Left ventricle myocardium inferior (tissue), 1 donor: ENCODE measurements at regions not wholly inside any gene's neighbourhood (a gene's known extent, or its start where the extent isn't known, plus 50 kb on each side); places are given as distances from the start of the nearest gene placed in this dataset.
"Not testable (repeated sequence)": the region's sequence is repeated elsewhere in the genome, so short reads cannot be mapped to it uniquely, and the experiment has no call there.

Experiments
- DNase-seq: peaks from one replicate; pipeline ENCODE4 v3.0.0-alpha.2; 2020
- H3K27ac ChIP-seq: fragments of 200-600 bp; replicated peaks from 2 replicates; pipeline ENCODE4 v1.8.0; 2021
- H3K27me3 ChIP-seq: fragments of 200-600 bp; 2 replicates; pipeline ENCODE4 v1.8.0; 2021; ENCODE audit warnings: low read depth
- H3K36me3 ChIP-seq: fragments of 200-600 bp; 2 replicates; pipeline ENCODE4 v1.8.0; 2021
- H3K4me1 ChIP-seq: fragments of 200-600 bp; 2 replicates; pipeline ENCODE4 v1.8.0; 2021
- H3K4me3 ChIP-seq: fragments of 200-600 bp; 2 replicates; pipeline ENCODE4 v1.8.0; 2021; ENCODE audit warnings: mild to moderate bottlenecking, moderate library complexity
- H3K9me3 ChIP-seq: fragments of 200-600 bp; replicated peaks from 2 replicates; pipeline ENCODE4 v1.8.0; 2021
- intact Hi-C: fragments of 100-400 bp; cut with micrococcal nuclease; formaldehyde crosslinking; loops from one replicate; pipeline ENCODE4 v1.11.0; 2022
- TF ChIP-seq, protein P1 (sequence below): fragments of 200-600 bp; IDR thresholded peaks from 2 replicates; pipeline ENCODE4 v1.8.0; 2021; ENCODE audit warnings: antibody characterized with exemption, mild to moderate bottlenecking, borderline replicate concordance
- donor health status: DM: no; HTN: yes; CAD: no; lungs with severe emphysema.

GRCh38 chr16:59116744-59117143 is 382.6 kb upstream of the GOT2 start:
- Histone ChIP-seq H3K9me3 (no peaks in the 10 kb centered on the region), H3K27me3 (no peaks in the 10 kb centered on the region), H3K4me1 (no peaks in the 10 kb centered on the region), H3K27ac (no peak overlapping the region), H3K36me3 (no peaks in the 10 kb centered on the region), H3K4me3 (no peak overlapping the region)
- intact Hi-C loops: no loop called here
- DNase-seq: no peak
- TF ChIP-seq, protein P1, sequence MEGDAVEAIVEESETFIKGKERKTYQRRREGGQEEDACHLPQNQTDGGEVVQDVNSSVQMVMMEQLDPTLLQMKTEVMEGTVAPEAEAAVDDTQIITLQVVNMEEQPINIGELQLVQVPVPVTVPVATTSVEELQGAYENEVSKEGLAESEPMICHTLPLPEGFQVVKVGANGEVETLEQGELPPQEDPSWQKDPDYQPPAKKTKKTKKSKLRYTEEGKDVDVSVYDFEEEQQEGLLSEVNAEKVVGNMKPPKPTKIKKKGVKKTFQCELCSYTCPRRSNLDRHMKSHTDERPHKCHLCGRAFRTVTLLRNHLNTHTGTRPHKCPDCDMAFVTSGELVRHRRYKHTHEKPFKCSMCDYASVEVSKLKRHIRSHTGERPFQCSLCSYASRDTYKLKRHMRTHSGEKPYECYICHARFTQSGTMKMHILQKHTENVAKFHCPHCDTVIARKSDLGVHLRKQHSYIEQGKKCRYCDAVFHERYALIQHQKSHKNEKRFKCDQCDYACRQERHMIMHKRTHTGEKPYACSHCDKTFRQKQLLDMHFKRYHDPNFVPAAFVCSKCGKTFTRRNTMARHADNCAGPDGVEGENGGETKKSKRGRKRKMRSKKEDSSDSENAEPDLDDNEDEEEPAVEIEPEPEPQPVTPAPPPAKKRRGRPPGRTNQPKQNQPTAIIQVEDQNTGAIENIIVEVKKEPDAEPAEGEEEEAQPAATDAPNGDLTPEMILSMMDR: no peak

DNA sequence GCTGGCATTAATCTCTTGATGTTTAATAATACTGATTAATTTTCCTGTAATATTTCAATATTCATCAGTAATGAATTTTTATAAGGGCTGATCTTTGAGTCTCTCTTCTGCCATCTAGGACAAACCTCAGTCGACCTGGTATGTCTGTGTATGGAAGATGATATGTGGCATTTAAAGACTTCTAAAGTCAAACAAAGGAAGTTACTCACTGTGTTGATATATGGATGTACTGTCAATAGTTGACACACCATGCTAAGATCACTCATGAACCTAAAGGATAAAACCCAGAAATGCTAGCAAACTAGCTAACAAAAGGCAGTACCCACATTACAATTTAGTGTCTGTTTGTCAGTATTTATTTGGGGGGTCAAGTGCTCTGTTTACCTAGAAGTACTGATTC is 380.7 kb upstream of the GOT2 start:
- H3K4me3 ChIP-seq: no peak overlapping the region
- no peak overlapping the region for H3K27ac ChIP-seq
- intact Hi-C loops: no loop called here
- H3K9me3 ChIP-seq: no peaks in the 10 kb centered on the region
- no peak for DNase-seq
- TF ChIP-seq, protein P1: no peak
- no peaks in the 10 kb centered on the region for H3K27me3 ChIP-seq
- H3K36me3 ChIP-seq: no peaks in the 10 kb centered on the region
- H3K4me1 ChIP-seq: no peaks in the 10 kb centered on the region

- Histone ChIP-seq H3K4me3 (no peak overlapping the region), H3K27ac (no peak overlapping the region), H3K9me3 (no peaks in the 10 kb centered on the region), H3K4me1 (no peaks in the 10 kb centered on the region), H3K27me3 (no peaks in the 10 kb centered on the region), H3K36me3 (no peaks in the 10 kb centered on the region)
- TF ChIP-seq, protein P1: no peak
- intact Hi-C loops: no loop called here
- no peak for DNase-seq
These were observed 379.0 kb upstream of the GOT2 start for GRCh38 chr16:59113004-59113670.

- TF ChIP-seq, protein P1: no peak
- Histone ChIP-seq H3K4me1 (no peaks in the 10 kb centered on the region), H3K27ac (no peak overlapping the region), H3K4me3 (no peak overlapping the region), H3K27me3 (no peaks in the 10 kb centered on the region), H3K9me3 (no peaks in the 10 kb centered on the region), H3K36me3 (no peaks in the 10 kb centered on the region)
- DNase-seq: no peak
- intact Hi-C loops: no loop called here
These were observed 377.2 kb upstream of the GOT2 start for GRCh38 chr16:59111280-59111679.

DNA sequence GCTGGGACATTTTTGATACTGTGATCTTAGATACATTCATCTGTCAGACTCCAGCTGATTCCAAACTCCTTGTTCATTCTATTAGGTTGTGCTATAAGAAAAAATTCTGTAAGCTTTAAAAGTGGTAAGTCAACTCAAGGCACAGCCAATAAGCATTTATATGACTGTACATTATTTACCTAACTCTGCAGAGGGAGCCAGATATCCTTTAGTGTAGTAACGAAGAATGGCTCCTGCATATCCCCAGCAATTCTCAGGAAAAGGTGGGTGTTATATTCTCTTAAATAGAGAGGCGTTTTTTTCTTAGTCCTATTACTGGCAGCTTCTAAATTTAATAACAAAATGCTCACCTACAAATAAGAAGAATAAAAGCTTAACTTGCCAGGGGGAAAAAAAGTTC is 374.3 kb upstream of the GOT2 start:
- Histone ChIP-seq H3K4me1 (no peaks in the 10 kb centered on the region), H3K4me3 (no peak overlapping the region), H3K27ac (no peak overlapping the region), H3K36me3 (no peaks in the 10 kb centered on the region), H3K9me3 (no peaks in the 10 kb centered on the region), H3K27me3 (no peaks in the 10 kb centered on the region)
- intact Hi-C loops: no loop called here
- no peak for DNase-seq
- TF ChIP-seq, protein P1: no peak

- H3K9me3 ChIP-seq, H3K36me3 ChIP-seq, DNase-seq, intact Hi-C loops, H3K27ac ChIP-seq, H3K4me3 ChIP-seq, H3K27me3 ChIP-seq, H3K4me1 ChIP-seq: not testable (repeated sequence)
These were observed 362.6 kb upstream of the GOT2 start for GRCh38 chr16:59096682-59097081.
